NCI-H128 (cell line): ENCODE measurements at regions not wholly inside any gene's neighbourhood (a gene's known extent, or its start where the extent isn't known, plus 50 kb on each side); places are given as distances from the start of the nearest gene placed in this dataset.
A peak's percentile ranks its signal among the peaks of the same experiment; 100 is the strongest.

Experiments
- DNase-seq: peaks from one replicate; lab custom pipeline; 2025; ENCODE audit not compliant: unreplicated experiment; lab: John Stamatoyannopoulos, UW

- peak; percentile 41 for DNase-seq
Observed at GRCh38 chr7:91517201-91517785, 253.1 kb downstream of the FZD1 start.

GRCh38 chr7:91518058-91518457 is 253.8 kb downstream of the FZD1 start:
- no peak for DNase-seq

DNA sequence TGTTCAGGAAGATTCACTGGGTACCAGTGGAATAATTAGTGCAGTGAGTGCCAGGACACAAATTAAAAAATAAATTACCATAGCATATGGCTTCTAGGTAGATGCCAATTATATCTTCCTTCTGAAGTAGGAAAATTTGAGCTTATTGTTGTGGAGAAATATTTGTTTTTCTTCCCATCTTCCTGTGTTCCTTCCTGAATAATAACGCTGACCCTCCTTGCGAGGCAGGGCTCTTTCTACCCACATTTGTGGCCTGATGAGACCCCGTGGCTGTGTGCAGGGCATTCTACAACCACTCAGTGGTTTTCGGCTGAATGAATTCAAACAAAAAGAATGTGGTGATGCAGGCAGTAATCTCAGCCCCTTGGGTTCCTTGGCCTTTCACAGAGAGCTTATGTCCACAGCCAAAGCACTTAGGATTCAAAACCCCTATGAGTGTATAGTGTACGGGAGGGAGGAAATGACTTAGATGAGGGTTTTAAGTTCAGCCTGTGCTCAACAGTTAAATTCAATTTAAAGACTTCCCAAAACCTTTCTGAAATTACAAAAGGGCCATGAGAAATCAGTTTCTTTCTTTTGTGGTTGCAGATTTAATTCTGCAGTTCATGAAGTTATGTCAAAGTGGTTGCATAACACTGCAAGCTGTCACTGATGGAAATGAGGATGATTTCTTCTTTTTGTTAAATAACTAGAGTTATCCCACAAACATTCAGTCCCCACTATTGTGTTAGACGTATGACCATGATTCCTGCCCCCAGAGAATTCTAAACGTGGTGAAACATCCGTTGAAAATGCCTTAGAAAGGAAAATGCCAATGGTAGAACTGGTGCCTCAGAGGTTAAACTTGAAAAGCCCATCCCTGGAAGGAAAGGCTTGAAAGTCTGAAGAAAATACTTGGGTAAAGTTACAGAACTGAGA is 255.3 kb downstream of the FZD1 start:
- DNase-seq, result peak; percentile 53

- DNase-seq, result no peak
Observed at GRCh38 chr7:91520645-91521044, 256.4 kb downstream of the FZD1 start.

GRCh38 chr7:91526404-91526803 is 262.2 kb downstream of the FZD1 start:
- DNase-seq, result no peak

- no peak for DNase-seq
Observed at GRCh38 chr7:91527460-91527859, 263.2 kb downstream of the FZD1 start.

GRCh38 chr7:91533996-91534395 is 269.8 kb downstream of the FZD1 start:
- DNase-seq, result no peak

GRCh38 chr7:91537260-91538152 is 273.3 kb downstream of the FZD1 start:
- no peak for DNase-seq

DNA sequence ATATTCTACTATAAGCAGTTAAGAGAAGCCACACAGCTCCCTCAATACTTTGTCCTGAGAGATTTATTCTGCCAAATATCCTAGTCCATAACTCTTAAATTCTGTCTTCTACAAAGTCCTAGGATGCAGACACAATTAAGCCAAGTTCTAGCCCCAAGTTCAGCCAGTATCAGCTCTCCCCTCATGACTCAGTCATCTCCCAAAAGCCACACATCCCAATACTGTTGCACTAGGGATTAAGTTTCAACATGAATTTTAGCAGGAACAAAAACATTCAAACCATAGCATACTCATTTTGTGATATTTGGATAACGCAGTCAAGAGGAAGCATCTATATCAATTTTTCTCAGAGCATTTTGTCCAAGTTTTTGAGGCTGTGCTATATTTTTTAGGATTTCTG is 277.4 kb downstream of the FZD1 start:
- no peak for DNase-seq

- DNase-seq, result no peak
Observed at GRCh38 chr7:91543646-91544045, 279.4 kb downstream of the FZD1 start.

GRCh38 chr7:91549878-91550277 is 285.6 kb downstream of the FZD1 start:
- no peak for DNase-seq

GRCh38 chr7:91550931-91551330 is 286.7 kb downstream of the FZD1 start:
- DNase-seq, result no peak

DNA sequence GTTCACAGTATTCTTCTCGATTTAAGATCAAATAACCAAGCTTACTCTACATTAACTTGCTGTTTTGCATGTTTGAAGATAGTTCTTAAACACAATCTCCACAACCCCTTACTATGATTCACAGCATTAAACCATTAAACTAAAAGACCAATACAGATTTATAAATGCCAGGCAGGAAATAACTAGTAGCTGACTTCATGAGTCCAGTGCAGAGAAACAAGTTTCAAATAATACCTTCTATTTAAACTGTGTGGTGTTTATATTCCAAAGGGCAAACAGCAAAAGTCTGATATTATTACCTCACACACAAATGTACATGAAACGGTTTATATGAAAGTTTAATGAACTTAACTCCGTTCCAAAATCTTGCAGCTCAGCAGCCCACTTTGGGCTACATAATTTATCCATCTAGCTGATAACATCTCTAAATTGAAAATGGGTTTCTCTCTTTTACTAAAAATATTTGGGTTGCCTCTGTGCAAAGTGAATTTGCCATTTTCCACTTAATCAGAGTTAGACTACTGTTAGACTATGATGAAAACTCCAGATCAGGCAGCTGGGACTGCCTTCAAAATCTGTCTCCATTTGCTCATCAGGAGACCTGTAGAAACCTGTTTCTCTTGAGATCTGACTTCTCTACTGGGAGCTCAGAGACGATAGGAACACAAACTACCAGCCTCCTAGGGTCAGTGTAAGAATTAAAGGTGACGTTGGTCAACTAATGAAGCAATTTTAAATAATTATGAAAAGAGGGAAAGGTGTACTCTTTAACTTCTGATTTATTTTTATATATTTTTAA is 287.3 kb downstream of the FZD1 start:
- DNase-seq, result no peak

DNA sequence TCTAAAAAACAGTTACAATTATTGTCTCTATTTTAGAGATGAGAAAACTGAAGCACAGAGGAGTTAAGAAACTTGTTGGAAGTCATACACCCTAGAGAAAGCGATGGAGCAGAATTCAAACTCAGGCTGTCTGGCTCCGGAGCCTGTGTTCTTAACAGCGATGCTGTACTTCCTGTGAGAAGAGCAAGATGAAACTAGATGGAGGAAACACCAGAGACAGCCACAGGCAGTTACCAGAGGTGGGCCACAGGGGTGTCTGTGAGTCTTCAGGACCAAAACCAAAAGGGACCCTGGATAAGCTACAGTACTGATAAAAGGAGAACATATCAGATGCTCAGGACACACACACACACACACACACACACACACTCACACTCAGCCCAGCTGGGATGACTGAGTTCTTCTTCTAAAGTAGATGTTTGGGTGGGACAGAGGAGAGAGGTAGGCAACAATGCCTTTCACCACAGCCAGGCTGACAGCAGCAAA is 289.2 kb downstream of the FZD1 start:
- no peak for DNase-seq

DNA sequence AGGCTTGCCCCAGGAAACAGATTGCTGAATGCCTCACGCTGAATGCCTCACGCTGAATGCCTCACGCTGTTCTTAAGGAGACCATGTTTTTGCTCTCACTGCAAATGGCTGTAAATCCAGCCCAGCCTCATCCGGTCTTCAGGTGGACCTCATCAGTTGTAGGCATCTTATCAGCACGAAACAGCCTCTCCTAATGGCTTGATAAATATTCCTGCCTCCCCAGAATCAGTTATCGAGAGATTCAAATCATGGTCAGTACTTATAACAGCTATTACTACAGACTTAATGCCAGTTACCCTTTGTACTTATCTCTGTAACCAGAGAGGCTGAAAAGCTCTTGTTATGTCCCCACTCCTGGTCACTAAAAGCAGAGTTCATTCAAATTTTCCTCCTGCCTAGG is 290.6 kb downstream of the FZD1 start:
- no peak for DNase-seq

GRCh38 chr7:91556239-91556638 is 292.0 kb downstream of the FZD1 start:
- DNase-seq, result no peak

- no peak for DNase-seq
Observed at GRCh38 chr7:91556956-91557650, 292.9 kb downstream of the FZD1 start.

GRCh38 chr7:91557789-91558404 is 293.7 kb downstream of the FZD1 start:
- DNase-seq, result no peak

GRCh38 chr7:91559947-91560346 is 295.7 kb downstream of the FZD1 start:
- DNase-seq, result no peak

GRCh38 chr7:91564101-91564500 is 299.9 kb downstream of the FZD1 start:
- DNase-seq, result no peak
